ENCODE measurements at regions not wholly inside any gene's neighbourhood (a gene's known extent, or its start where the extent isn't known, plus 50 kb on each side); places are given as distances from the start of the nearest gene placed in this dataset.

GRCh38 chr9:38157711-38158110, 88.7 kb upstream of the SHB start:
- H3K4me3 ChIP-seq (ENCODE audit: low read depth, low read length, poor library complexity, severe bottlenecking) = no peak overlapping the region
- H3F3A ChIP-seq (ENCODE audit: insufficient read depth, low read length) = no peaks in the 10 kb centered on the region
- no peak overlapping the region for H3K9ac ChIP-seq (ENCODE audit: low read length)
- no peak overlapping the region for H2AFZ ChIP-seq (ENCODE audit: low read length)
- TF ChIP-seq CTCF (IDR thresholded peaks at IDR 0.05; ENCODE audit: low read length) (no peak), EZH2 (IDR thresholded peaks at IDR 0.05; ENCODE audit: borderline replicate concordance, low read length) (no peak)
- H3K79me2 ChIP-seq (ENCODE audit: insufficient read depth, low read length) = no peaks in the 10 kb centered on the region
- no peaks in the 10 kb centered on the region for H3K9me3 ChIP-seq (ENCODE audit: low read length)
- no peaks in the 10 kb centered on the region; the same call in 1 of the 2 replicates for H3K27me3 ChIP-seq (ENCODE audit: insufficient read depth, low read length)
- no peaks in the 10 kb centered on the region for H3K36me3 ChIP-seq (ENCODE audit: insufficient read depth, low read length)
- no peaks in the 10 kb centered on the region for H4K20me1 ChIP-seq (ENCODE audit: insufficient read depth, low read length)
- H3K4me1 ChIP-seq (ENCODE audit: insufficient read depth, low read length, severe bottlenecking) = no peaks in the 10 kb centered on the region
- no peak overlapping the region for H3K4me2 ChIP-seq (ENCODE audit: low read length)
- no peaks in the 10 kb centered on the region for H3K9me2 ChIP-seq (ENCODE audit: low read depth, low read length)
- H3K27ac ChIP-seq (ENCODE audit: low read depth, low read length, poor library complexity, severe bottlenecking) = no peak overlapping the region

GRCh38 chr9:38154501-38155421, 85.7 kb upstream of the SHB start:
- Histone ChIP-seq H2AFZ (ENCODE audit: low read length) (no peak overlapping the region), H3K36me3 (ENCODE audit: insufficient read depth, low read length) (no peaks in the 10 kb centered on the region), H3K27me3 (ENCODE audit: insufficient read depth, low read length) (no peaks in the 10 kb centered on the region; the same call in 1 of the 2 replicates), H3K4me1 (ENCODE audit: insufficient read depth, low read length, severe bottlenecking) (no peaks in the 10 kb centered on the region), H3K9me2 (ENCODE audit: low read depth, low read length) (no peaks in the 10 kb centered on the region), H3K79me2 (ENCODE audit: insufficient read depth, low read length) (no peaks in the 10 kb centered on the region), H3K27ac (ENCODE audit: low read depth, low read length, poor library complexity, severe bottlenecking) (no peak overlapping the region), H3K4me3 (ENCODE audit: low read depth, low read length, poor library complexity, severe bottlenecking) (no peak overlapping the region), H3F3A (ENCODE audit: insufficient read depth, low read length) (no peaks in the 10 kb centered on the region), H3K4me2 (ENCODE audit: low read length) (no peak overlapping the region), H3K9ac (ENCODE audit: low read length) (no peak overlapping the region), H3K9me3 (ENCODE audit: low read length) (no peaks in the 10 kb centered on the region), H4K20me1 (ENCODE audit: insufficient read depth, low read length) (no peaks in the 10 kb centered on the region)
- TF ChIP-seq CTCF (IDR thresholded peaks at IDR 0.05; ENCODE audit: low read length) = no peak

GRCh38 chr9:38153910-38154291, 84.9 kb upstream of the SHB start:
- no peak overlapping the region for H3K9ac ChIP-seq (ENCODE audit: low read length)
- H2AFZ ChIP-seq (ENCODE audit: low read length) = no peak overlapping the region
- H3K79me2 ChIP-seq (ENCODE audit: insufficient read depth, low read length) = no peaks in the 10 kb centered on the region
- no peak for TF ChIP-seq EZH2 (IDR thresholded peaks at IDR 0.05; ENCODE audit: borderline replicate concordance, low read length)
- no peak for TF ChIP-seq CTCF (IDR thresholded peaks at IDR 0.05; ENCODE audit: low read length)
- H3K36me3 ChIP-seq (ENCODE audit: insufficient read depth, low read length) = no peaks in the 10 kb centered on the region
- H3K27me3 ChIP-seq (ENCODE audit: insufficient read depth, low read length) = no peaks in the 10 kb centered on the region; the same call in 1 of the 2 replicates
- no peak overlapping the region for H3K27ac ChIP-seq (ENCODE audit: low read depth, low read length, poor library complexity, severe bottlenecking)
- no peaks in the 10 kb centered on the region for H4K20me1 ChIP-seq (ENCODE audit: insufficient read depth, low read length)
- H3F3A ChIP-seq (ENCODE audit: insufficient read depth, low read length) = no peaks in the 10 kb centered on the region
- no peak overlapping the region for H3K4me2 ChIP-seq (ENCODE audit: low read length)
- H3K9me2 ChIP-seq (ENCODE audit: low read depth, low read length) = no peaks in the 10 kb centered on the region
- H3K4me1 ChIP-seq (ENCODE audit: insufficient read depth, low read length, severe bottlenecking) = no peaks in the 10 kb centered on the region
- H3K9me3 ChIP-seq (ENCODE audit: low read length) = no peaks in the 10 kb centered on the region
- H3K4me3 ChIP-seq (ENCODE audit: low read depth, low read length, poor library complexity, severe bottlenecking) = no peak overlapping the region

Measured in OCI-LY1 (cell line).